BE2C (cell line): ENCODE measurements at regions not wholly inside any gene's neighbourhood (a gene's known extent, or its start where the extent isn't known, plus 50 kb on each side); places are given as distances from the start of the nearest gene placed in this dataset.
"Not testable (repeated sequence)": the region's sequence is repeated elsewhere in the genome, so short reads cannot be mapped to it uniquely, and the experiment has no call there.

Source experiments
- DNase-seq: peaks from one replicate; pipeline ENCODE4 v3.0.0-alpha.2; 2020
- H3K27me3 ChIP-seq: fragments of 250-450 bp; sonication (Bioruptor Pico); 2 replicates; pipeline ENCODE4 v1.5.1; 2020; ENCODE audit warnings: mild to moderate bottlenecking
- H3K36me3 ChIP-seq: fragments of 250-450 bp; sonication (Bioruptor Pico); 2 replicates; pipeline ENCODE4 v1.5.1; 2020; ENCODE audit warnings: mild to moderate bottlenecking
- H3K4me1 ChIP-seq: fragments of 250-450 bp; sonication (Bioruptor Pico); 2 replicates; pipeline ENCODE4 v1.5.1; 2020
- H3K4me3 ChIP-seq: 2 replicates; pipeline ENCODE4 v1.5.1; 2011; ENCODE audit warnings: low read depth, low read length
- H3K9me3 ChIP-seq: fragments of 250-450 bp; sonication (Bioruptor Pico); 2 replicates; pipeline ENCODE4 v1.5.1; 2020
- CTCF ChIP-seq: IDR thresholded peaks from 2 replicates; pipeline ENCODE4 v1.5.1; 2012; ENCODE audit warnings: mild to moderate bottlenecking, low read depth, low read length

- Histone ChIP-seq H3K27me3 (no peaks in the 10 kb centered on the region), H3K4me3 (no peak overlapping the region), H3K9me3 (no peaks in the 10 kb centered on the region), H3K36me3 (no peaks in the 10 kb centered on the region), H3K4me1 (no peaks in the 10 kb centered on the region)
- TF ChIP-seq CTCF = no peak
- DNase-seq = no peak
Observed at GRCh38 chr1:185388346-185388745, 71.3 kb upstream of the IVNS1ABP start.

GRCh38 chr1:185385991-185386390 is 68.9 kb upstream of the IVNS1ABP start:
- no peak for DNase-seq
- TF ChIP-seq CTCF = no peak
- Histone ChIP-seq H3K36me3 (no peaks in the 10 kb centered on the region), H3K9me3 (no peaks in the 10 kb centered on the region), H3K4me3 (no peak overlapping the region), H3K27me3 (no peaks in the 10 kb centered on the region), H3K4me1 (no peaks in the 10 kb centered on the region)

GRCh38 chr1:185383805-185384204 is 66.8 kb upstream of the IVNS1ABP start:
- not testable (repeated sequence) for H3K36me3 ChIP-seq, H3K9me3 ChIP-seq, H3K4me3 ChIP-seq, H3K27me3 ChIP-seq, DNase-seq, H3K4me1 ChIP-seq

GRCh38 chr1:185377831-185378230 is 60.8 kb upstream of the IVNS1ABP start:
- Histone ChIP-seq H3K4me3 (no peak overlapping the region), H3K9me3 (no peaks in the 10 kb centered on the region), H3K27me3 (no peaks in the 10 kb centered on the region), H3K36me3 (no peaks in the 10 kb centered on the region), H3K4me1 (no peaks in the 10 kb centered on the region)
- DNase-seq = no peak
- no peak for TF ChIP-seq CTCF

- H3K4me3 ChIP-seq = no peak overlapping the region
- TF ChIP-seq CTCF = no peak
- H3K4me1 ChIP-seq = no peaks in the 10 kb centered on the region
- H3K36me3 ChIP-seq = no peaks in the 10 kb centered on the region
- no peaks in the 10 kb centered on the region for H3K27me3 ChIP-seq
- DNase-seq = no peak
- no peaks in the 10 kb centered on the region for H3K9me3 ChIP-seq
Observed at GRCh38 chr1:185376840-185377635, 60.0 kb upstream of the IVNS1ABP start.

- no peaks in the 10 kb centered on the region for H3K27me3 ChIP-seq
- no peaks in the 10 kb centered on the region for H3K4me1 ChIP-seq
- no peak for TF ChIP-seq CTCF
- no peaks in the 10 kb centered on the region for H3K9me3 ChIP-seq
- DNase-seq = no peak
- H3K36me3 ChIP-seq = no peaks in the 10 kb centered on the region
- no peak overlapping the region for H3K4me3 ChIP-seq
Observed at GRCh38 chr1:185376288-185376687, 59.2 kb upstream of the IVNS1ABP start.

- Histone ChIP-seq H3K9me3 (no peaks in the 10 kb centered on the region), H3K27me3 (no peaks in the 10 kb centered on the region), H3K4me1 (no peaks in the 10 kb centered on the region), H3K36me3 (no peaks in the 10 kb centered on the region), H3K4me3 (no peak overlapping the region)
- no peak for DNase-seq
- no peak for TF ChIP-seq CTCF
Observed at GRCh38 chr1:185375583-185375982, 58.5 kb upstream of the IVNS1ABP start.
